HEK293 (cell line): ENCODE measurements at regions not wholly inside any gene's neighbourhood (a gene's known extent, or its start where the extent isn't known, plus 50 kb on each side); places are given as distances from the start of the nearest gene placed in this dataset.

Experiments used
- CTCF ChIA-PET: fragments of 350-600 bp; formaldehyde crosslinking; extraction: SDS; loops from one replicate; lab custom pipeline; 2021; ENCODE audit warnings: antibody characterized with exemption; lab: Yijun Ruan, JAX
- POLR2A ChIA-PET: fragments of 300-600 bp; formaldehyde crosslinking; extraction: SDS; loops from one replicate; lab custom pipeline; 2020; ENCODE audit warnings: antibody characterized with exemption, inconsistent platforms; lab: Yijun Ruan, JAX
- H3K27ac ChIP-seq: fragments of 200-500 bp; sonication (Bioruptor generic); 2 replicates; pipeline ENCODE4 v1.5.1; 2014; ENCODE audit warnings: low read depth, low read length, control low read depth, inconsistent platforms; ENCODE audit errors: extremely low read depth
- H3K36me3 ChIP-seq, 2 experiments: fragments of 200-500 bp in 1 of 2; sonication (Bioruptor generic) in 1 of 2; 1 replicate in 1 of 2; 2 replicates in 1 of 2; pipeline ENCODE4 v1.5.1; 2014 to 2017; ENCODE audit warnings: inconsistent platforms in 2 of 2, low read length in 2 of 2; ENCODE audit not compliant: control insufficient read depth in 2 of 2, insufficient read depth in 1 of 2
- H3K4me1 ChIP-seq: fragments of 200-500 bp; sonication (Bioruptor generic); 2 replicates; pipeline ENCODE4 v1.5.1; 2014; ENCODE audit warnings: mild to moderate bottlenecking, low read length, inconsistent platforms; ENCODE audit not compliant: control insufficient read depth, insufficient read depth
- H3K4me3 ChIP-seq: 2 replicates; pipeline ENCODE4 v1.5.1; 2011; ENCODE audit warnings: low read depth, mild to moderate bottlenecking, control low read depth, low read length, moderate library complexity
- H3K9me3 ChIP-seq: fragments of 200-500 bp; sonication (Bioruptor generic); 2 replicates; pipeline ENCODE4 v1.5.1; 2014; ENCODE audit warnings: low read depth, low read length, inconsistent platforms; ENCODE audit not compliant: control insufficient read depth, insufficient read depth
- HOXD13 ChIP-seq: sonication (generic); formaldehyde crosslinking; IDR thresholded peaks from 2 replicates; pipeline ENCODE4 v1.8.0; 2022; ENCODE audit warnings: missing genetic modification reagents, borderline replicate concordance
- KLF10 ChIP-seq: fragments of 450-650 bp; IDR thresholded peaks from 2 replicates; pipeline ENCODE4 v1.5.1; 2018; ENCODE audit warnings: missing biosample characterization, mild to moderate bottlenecking, missing genetic modification characterization
- ZBTB10 ChIP-seq: fragments of 450-650 bp; formaldehyde crosslinking; IDR thresholded peaks from 2 replicates; pipeline ENCODE4 v1.5.1; 2016; ENCODE audit warnings: missing biosample characterization, missing genetic modification characterization
- ZBTB11 ChIP-seq: fragments of 450-650 bp; formaldehyde crosslinking; conservative IDR thresholded peaks from 2 replicates; pipeline ENCODE4 v1.5.1; 2016; ENCODE audit warnings: low read depth, missing biosample characterization, missing genetic modification characterization
- ZBTB20 ChIP-seq: fragments of 450-650 bp; formaldehyde crosslinking; IDR thresholded peaks from 2 replicates; pipeline ENCODE4 v1.5.1; 2016; ENCODE audit warnings: missing biosample characterization, missing genetic modification characterization
- ZBTB8A ChIP-seq: fragments of 450-650 bp; formaldehyde crosslinking; IDR thresholded peaks from 2 replicates; pipeline ENCODE4 v1.5.1; 2016; ENCODE audit warnings: missing biosample characterization, missing genetic modification characterization
- ZNF239 ChIP-seq: fragments of 450-650 bp; formaldehyde crosslinking; IDR thresholded peaks from 2 replicates; pipeline ENCODE4 v1.5.1; 2016; ENCODE audit warnings: missing biosample characterization, missing genetic modification characterization
- ZNF266 ChIP-seq: fragments of 450-650 bp; formaldehyde crosslinking; IDR thresholded peaks from 2 replicates; pipeline ENCODE4 v1.5.1; 2016; ENCODE audit warnings: missing biosample characterization, missing genetic modification characterization, low read depth
- ZNF394 ChIP-seq: fragments of 450-650 bp; formaldehyde crosslinking; IDR thresholded peaks from 2 replicates; pipeline ENCODE4 v1.5.1; 2016; ENCODE audit warnings: missing biosample characterization, missing genetic modification characterization, mild to moderate bottlenecking, moderate library complexity, borderline replicate concordance
- ZNF423 ChIP-seq: fragments of 450-650 bp; formaldehyde crosslinking; IDR thresholded peaks from 2 replicates; pipeline ENCODE4 v1.5.1; 2016; ENCODE audit warnings: missing biosample characterization, missing genetic modification characterization
- ZNF529 ChIP-seq: fragments of 450-650 bp; formaldehyde crosslinking; IDR thresholded peaks from 2 replicates; pipeline ENCODE4 v1.5.1; 2017; ENCODE audit warnings: missing genetic modification characterization, missing biosample characterization; ENCODE audit not compliant: insufficient replicate concordance
- ZNF549 ChIP-seq: fragments of 450-650 bp; IDR thresholded peaks from 2 replicates; pipeline ENCODE4 v1.5.1; 2018; ENCODE audit warnings: missing biosample characterization, missing genetic modification characterization, mild to moderate bottlenecking, inconsistent platforms, moderate library complexity
- ZNF596 ChIP-seq: fragments of 450-650 bp; IDR thresholded peaks from 2 replicates; pipeline ENCODE4 v1.5.0; 2018; ENCODE audit warnings: missing biosample characterization, mild to moderate bottlenecking, missing genetic modification characterization, moderate library complexity
- ZNF660 ChIP-seq: fragments of 450-650 bp; IDR thresholded peaks from 2 replicates; pipeline ENCODE4 v1.5.1; 2018; ENCODE audit warnings: missing biosample characterization, mild to moderate bottlenecking, missing genetic modification characterization
- ZNF791 ChIP-seq: fragments of 450-650 bp; formaldehyde crosslinking; IDR thresholded peaks from 2 replicates; pipeline ENCODE4 v1.5.1; 2016; ENCODE audit warnings: missing biosample characterization, missing genetic modification characterization
- ZSCAN5A ChIP-seq: fragments of 450-650 bp; formaldehyde crosslinking; IDR thresholded peaks from 2 replicates; pipeline ENCODE4 v1.5.1; 2016; ENCODE audit warnings: missing biosample characterization, missing genetic modification characterization
- TF ChIP-seq, protein P1 (sequence below): fragments of 450-650 bp; formaldehyde crosslinking; IDR thresholded peaks from 2 replicates; pipeline ENCODE4 v1.5.1; 2016; ENCODE audit warnings: missing biosample characterization, missing genetic modification characterization, borderline replicate concordance
- TF ChIP-seq, protein P2 (sequence below): fragments of 450-650 bp; formaldehyde crosslinking; IDR thresholded peaks from 2 replicates; pipeline ENCODE4 v1.5.1; 2016; ENCODE audit warnings: missing biosample characterization, missing genetic modification characterization, low read depth
- TF ChIP-seq, protein P3 (sequence below): fragments of 450-650 bp; formaldehyde crosslinking; IDR thresholded peaks from 2 replicates; pipeline ENCODE4 v1.5.1; 2016; ENCODE audit warnings: missing biosample characterization, missing genetic modification characterization

DNA sequence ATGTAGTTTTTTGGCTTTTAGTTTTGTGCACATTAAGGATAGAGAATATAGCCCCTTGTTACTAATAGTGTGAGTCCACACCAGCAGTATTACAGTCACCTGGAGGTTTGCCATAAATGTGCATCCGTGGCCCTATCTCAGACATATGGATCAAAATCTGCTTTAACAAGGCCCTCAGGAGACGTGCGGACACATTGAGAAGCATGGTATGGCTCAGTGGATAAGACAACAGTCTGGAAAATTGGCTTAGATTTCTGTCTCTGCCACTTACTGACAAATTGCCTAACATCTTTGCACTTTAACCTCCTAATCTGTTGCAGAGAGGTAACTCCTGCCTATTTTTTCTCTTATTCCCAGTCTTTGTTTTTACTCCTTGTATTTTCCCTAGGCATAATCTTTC, 307.2 kb upstream of the DLGAP1 start:
- POLR2A ChIA-PET, result no interaction called here
- Histone ChIP-seq H3K9me3 (no peaks in the 10 kb centered on the region), H3K4me1 (no peaks in the 10 kb centered on the region), H3K36me3 (no peaks in the 10 kb centered on the region)
- TF ChIP-seq, protein P1, sequence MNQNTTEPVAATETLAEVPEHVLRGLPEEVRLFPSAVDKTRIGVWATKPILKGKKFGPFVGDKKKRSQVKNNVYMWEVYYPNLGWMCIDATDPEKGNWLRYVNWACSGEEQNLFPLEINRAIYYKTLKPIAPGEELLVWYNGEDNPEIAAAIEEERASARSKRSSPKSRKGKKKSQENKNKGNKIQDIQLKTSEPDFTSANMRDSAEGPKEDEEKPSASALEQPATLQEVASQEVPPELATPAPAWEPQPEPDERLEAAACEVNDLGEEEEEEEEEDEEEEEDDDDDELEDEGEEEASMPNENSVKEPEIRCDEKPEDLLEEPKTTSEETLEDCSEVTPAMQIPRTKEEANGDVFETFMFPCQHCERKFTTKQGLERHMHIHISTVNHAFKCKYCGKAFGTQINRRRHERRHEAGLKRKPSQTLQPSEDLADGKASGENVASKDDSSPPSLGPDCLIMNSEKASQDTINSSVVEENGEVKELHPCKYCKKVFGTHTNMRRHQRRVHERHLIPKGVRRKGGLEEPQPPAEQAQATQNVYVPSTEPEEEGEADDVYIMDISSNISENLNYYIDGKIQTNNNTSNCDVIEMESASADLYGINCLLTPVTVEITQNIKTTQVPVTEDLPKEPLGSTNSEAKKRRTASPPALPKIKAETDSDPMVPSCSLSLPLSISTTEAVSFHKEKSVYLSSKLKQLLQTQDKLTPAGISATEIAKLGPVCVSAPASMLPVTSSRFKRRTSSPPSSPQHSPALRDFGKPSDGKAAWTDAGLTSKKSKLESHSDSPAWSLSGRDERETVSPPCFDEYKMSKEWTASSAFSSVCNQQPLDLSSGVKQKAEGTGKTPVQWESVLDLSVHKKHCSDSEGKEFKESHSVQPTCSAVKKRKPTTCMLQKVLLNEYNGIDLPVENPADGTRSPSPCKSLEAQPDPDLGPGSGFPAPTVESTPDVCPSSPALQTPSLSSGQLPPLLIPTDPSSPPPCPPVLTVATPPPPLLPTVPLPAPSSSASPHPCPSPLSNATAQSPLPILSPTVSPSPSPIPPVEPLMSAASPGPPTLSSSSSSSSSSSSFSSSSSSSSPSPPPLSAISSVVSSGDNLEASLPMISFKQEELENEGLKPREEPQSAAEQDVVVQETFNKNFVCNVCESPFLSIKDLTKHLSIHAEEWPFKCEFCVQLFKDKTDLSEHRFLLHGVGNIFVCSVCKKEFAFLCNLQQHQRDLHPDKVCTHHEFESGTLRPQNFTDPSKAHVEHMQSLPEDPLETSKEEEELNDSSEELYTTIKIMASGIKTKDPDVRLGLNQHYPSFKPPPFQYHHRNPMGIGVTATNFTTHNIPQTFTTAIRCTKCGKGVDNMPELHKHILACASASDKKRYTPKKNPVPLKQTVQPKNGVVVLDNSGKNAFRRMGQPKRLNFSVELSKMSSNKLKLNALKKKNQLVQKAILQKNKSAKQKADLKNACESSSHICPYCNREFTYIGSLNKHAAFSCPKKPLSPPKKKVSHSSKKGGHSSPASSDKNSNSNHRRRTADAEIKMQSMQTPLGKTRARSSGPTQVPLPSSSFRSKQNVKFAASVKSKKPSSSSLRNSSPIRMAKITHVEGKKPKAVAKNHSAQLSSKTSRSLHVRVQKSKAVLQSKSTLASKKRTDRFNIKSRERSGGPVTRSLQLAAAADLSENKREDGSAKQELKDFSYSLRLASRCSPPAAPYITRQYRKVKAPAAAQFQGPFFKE (tag by site-specific recombination), result no peak
- TF ChIP-seq HOXD13 (CRISPR knock-in tag), result no peak
- TF ChIP-seq ZNF394 (tag by site-specific recombination), result no peak
- TF ChIP-seq KLF10 (tag by site-specific recombination), result no peak
- no peak for TF ChIP-seq ZNF660 (tag by site-specific recombination)
- no peak for TF ChIP-seq ZSCAN5A (tag by site-specific recombination)
- no peak for TF ChIP-seq ZNF596 (tag by site-specific recombination)
- TF ChIP-seq, protein P2, sequence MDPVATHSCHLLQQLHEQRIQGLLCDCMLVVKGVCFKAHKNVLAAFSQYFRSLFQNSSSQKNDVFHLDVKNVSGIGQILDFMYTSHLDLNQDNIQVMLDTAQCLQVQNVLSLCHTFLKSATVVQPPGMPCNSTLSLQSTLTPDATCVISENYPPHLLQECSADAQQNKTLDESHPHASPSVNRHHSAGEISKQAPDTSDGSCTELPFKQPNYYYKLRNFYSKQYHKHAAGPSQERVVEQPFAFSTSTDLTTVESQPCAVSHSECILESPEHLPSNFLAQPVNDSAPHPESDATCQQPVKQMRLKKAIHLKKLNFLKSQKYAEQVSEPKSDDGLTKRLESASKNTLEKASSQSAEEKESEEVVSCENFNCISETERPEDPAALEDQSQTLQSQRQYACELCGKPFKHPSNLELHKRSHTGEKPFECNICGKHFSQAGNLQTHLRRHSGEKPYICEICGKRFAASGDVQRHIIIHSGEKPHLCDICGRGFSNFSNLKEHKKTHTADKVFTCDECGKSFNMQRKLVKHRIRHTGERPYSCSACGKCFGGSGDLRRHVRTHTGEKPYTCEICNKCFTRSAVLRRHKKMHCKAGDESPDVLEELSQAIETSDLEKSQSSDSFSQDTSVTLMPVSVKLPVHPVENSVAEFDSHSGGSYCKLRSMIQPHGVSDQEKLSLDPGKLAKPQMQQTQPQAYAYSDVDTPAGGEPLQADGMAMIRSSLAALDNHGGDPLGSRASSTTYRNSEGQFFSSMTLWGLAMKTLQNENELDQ, result no peak
- TF ChIP-seq ZNF239 (tag by site-specific recombination), result no peak
- TF ChIP-seq ZNF791 (tag by site-specific recombination), result no peak
- no peak for TF ChIP-seq ZNF266 (tag by site-specific recombination)
- TF ChIP-seq, protein P3, sequence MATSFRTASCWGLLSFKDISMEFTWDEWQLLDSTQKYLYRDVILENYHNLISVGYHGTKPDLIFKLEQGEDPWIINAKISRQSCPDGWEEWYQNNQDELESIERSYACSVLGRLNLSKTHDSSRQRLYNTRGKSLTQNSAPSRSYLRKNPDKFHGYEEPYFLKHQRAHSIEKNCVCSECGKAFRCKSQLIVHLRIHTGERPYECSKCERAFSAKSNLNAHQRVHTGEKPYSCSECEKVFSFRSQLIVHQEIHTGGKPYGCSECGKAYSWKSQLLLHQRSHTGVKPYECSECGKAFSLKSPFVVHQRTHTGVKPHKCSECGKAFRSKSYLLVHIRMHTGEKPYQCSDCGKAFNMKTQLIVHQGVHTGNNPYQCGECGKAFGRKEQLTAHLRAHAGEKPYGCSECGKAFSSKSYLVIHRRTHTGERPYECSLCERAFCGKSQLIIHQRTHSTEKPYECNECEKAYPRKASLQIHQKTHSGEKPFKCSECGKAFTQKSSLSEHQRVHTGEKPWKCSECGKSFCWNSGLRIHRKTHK, result no peak
- TF ChIP-seq ZBTB11 (tag by site-specific recombination), result no peak
- TF ChIP-seq ZNF423 (tag by site-specific recombination), result no peak
- TF ChIP-seq ZNF529 (tag by site-specific recombination), result no peak
- TF ChIP-seq ZNF549 (tag by site-specific recombination), result no peak
- no peak for TF ChIP-seq ZBTB10
- no peak for TF ChIP-seq ZBTB20 (tag by site-specific recombination)
- no peak for TF ChIP-seq ZBTB8A (tag by site-specific recombination)
- TF ChIP-seq, all 188 proteins: peak for 0
- CTCF ChIA-PET, result no interaction called here
- no peak overlapping the region for H3K27ac ChIP-seq
- no peak overlapping the region for H3K4me3 ChIP-seq
